KMS-11 (cell line): ENCODE measurements at regions not wholly inside any gene's neighbourhood (a gene's known extent, or its start where the extent isn't known, plus 50 kb on each side); places are given as distances from the start of the nearest gene placed in this dataset.

Experiments
- H2AFZ ChIP-seq: fragments of 200-600 bp; sonication (generic); 2 replicates; pipeline ENCODE4 v1.6.1; 2016; ENCODE audit warnings: antibody characterized with exemption, mixed run types, low read depth
- H3K27ac ChIP-seq: fragments of 200-600 bp; sonication (generic); 2 replicates; pipeline ENCODE4 v1.6.1; 2016; ENCODE audit warnings: mild to moderate bottlenecking, mixed run types
- H3K27me3 ChIP-seq: fragments of 200-600 bp; sonication (generic); 2 replicates; pipeline ENCODE4 v1.6.1; 2017; ENCODE audit warnings: mild to moderate bottlenecking, low read depth, mixed run types, moderate library complexity; ENCODE audit not compliant: insufficient read depth
- H3K36me3 ChIP-seq: fragments of 200-600 bp; sonication (generic); 2 replicates; pipeline ENCODE4 v1.6.1; 2017; ENCODE audit warnings: mild to moderate bottlenecking, mixed run types; ENCODE audit not compliant: insufficient read depth
- H3K4me1 ChIP-seq: fragments of 200-600 bp; sonication (generic); 2 replicates; pipeline ENCODE4 v1.6.1; 2016; ENCODE audit warnings: mild to moderate bottlenecking, low read depth, mixed run types; ENCODE audit not compliant: poor library complexity, severe bottlenecking
- H3K4me2 ChIP-seq: fragments of 200-600 bp; sonication (generic); 2 replicates; pipeline ENCODE4 v1.7.0; 2016; ENCODE audit warnings: mild to moderate bottlenecking, mixed run types
- H3K4me3 ChIP-seq: fragments of 200-600 bp; sonication (generic); IDR thresholded peaks from 2 replicates; pipeline ENCODE4 v1.6.1; 2017; ENCODE audit warnings: low read depth, low read length, mixed read lengths; ENCODE audit not compliant: insufficient read depth
- H3K79me2 ChIP-seq: fragments of 200-600 bp; sonication (generic); 2 replicates; pipeline ENCODE4 v1.6.1; 2016; ENCODE audit warnings: low read depth, mixed run types; ENCODE audit not compliant: insufficient read depth
- H3K9ac ChIP-seq: fragments of 200-600 bp; sonication (generic); 2 replicates; pipeline ENCODE4 v1.6.1; 2016; ENCODE audit warnings: mild to moderate bottlenecking, mixed run types
- H4K20me1 ChIP-seq: fragments of 200-600 bp; sonication (generic); 2 replicates; pipeline ENCODE4 v1.6.1; 2016; ENCODE audit warnings: mild to moderate bottlenecking, mixed run types; ENCODE audit not compliant: insufficient read depth
- CTCF ChIP-seq: fragments of 200-600 bp; sonication (generic); conservative IDR thresholded peaks from 2 replicates; pipeline ENCODE4 v1.6.1; 2017; ENCODE audit warnings: low read depth, mild to moderate bottlenecking, antibody characterized with exemption, low read length, moderate library complexity, mixed read lengths

GRCh38 chr7:94059746-94060145 lies 55.6 kb upstream of the BET1 start:
- TF ChIP-seq CTCF = no peak
- Histone ChIP-seq H3K9ac (no peak overlapping the region), H3K4me1 (no peaks in the 10 kb centered on the region), H3K4me3 (no peak overlapping the region), H3K27me3 (no peaks in the 10 kb centered on the region), H3K4me2 (no peak overlapping the region), H3K36me3 (no peaks in the 10 kb centered on the region), H3K27ac (no peak overlapping the region), H3K79me2 (no peaks in the 10 kb centered on the region), H2AFZ (no peak overlapping the region), H4K20me1 (no peaks in the 10 kb centered on the region)

DNA sequence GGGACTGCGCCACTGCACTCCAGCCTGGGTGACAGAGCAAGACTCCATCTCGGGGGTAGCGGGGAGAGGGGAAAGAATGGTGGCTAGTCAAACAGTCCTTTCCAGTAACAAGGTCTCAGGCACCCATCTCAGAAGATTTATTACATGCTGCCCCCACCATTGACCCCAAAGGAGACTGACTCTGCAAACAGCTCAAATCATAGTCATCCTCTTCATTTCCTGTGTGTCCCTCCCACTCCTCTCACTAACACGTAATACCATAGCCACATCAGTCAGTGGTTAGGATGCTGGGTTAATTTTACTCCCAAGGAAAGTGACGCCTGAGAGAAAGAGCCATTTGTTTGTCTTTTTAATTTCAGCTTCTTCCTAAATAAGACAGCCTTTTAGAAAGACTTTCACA lies 56.6 kb upstream of the BET1 start:
- H3K4me3 ChIP-seq = no peak overlapping the region
- no peak overlapping the region for H2AFZ ChIP-seq
- no peak overlapping the region for H3K27ac ChIP-seq
- H3K4me2 ChIP-seq = no peak overlapping the region
- H3K9ac ChIP-seq = no peak overlapping the region
- H3K36me3 ChIP-seq = no peaks in the 10 kb centered on the region
- no peaks in the 10 kb centered on the region for H3K27me3 ChIP-seq
- TF ChIP-seq CTCF = no peak
- no peaks in the 10 kb centered on the region for H3K79me2 ChIP-seq
- H4K20me1 ChIP-seq = no peaks in the 10 kb centered on the region
- H3K4me1 ChIP-seq = no peaks in the 10 kb centered on the region

DNA sequence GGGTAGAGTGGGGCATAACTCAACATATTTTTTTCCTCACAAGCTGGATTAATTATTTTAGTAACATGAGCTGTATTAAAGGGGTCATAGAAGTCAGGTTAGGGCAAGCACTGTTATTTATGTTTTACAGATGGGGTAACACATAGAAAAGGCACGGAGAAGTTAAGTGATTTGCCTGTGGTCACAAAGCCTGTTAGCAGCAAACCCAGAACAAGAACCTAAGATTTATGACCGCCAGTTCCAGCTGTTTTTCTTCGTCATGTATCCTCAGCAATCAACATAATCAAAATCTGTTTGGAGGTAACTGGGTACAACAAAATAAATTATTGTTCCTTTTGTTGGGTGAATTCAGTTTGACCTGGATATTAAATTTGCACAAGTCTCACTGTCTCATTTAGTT lies 57.2 kb upstream of the BET1 start:
- no peaks in the 10 kb centered on the region for H3K79me2 ChIP-seq
- no peaks in the 10 kb centered on the region for H3K4me1 ChIP-seq
- H2AFZ ChIP-seq = no peak overlapping the region
- no peak overlapping the region for H3K4me2 ChIP-seq
- no peaks in the 10 kb centered on the region for H3K27me3 ChIP-seq
- no peaks in the 10 kb centered on the region for H3K36me3 ChIP-seq
- no peak overlapping the region for H3K9ac ChIP-seq
- H3K4me3 ChIP-seq = no peak overlapping the region
- TF ChIP-seq CTCF = no peak
- no peaks in the 10 kb centered on the region for H4K20me1 ChIP-seq
- H3K27ac ChIP-seq = no peak overlapping the region

- TF ChIP-seq CTCF = no peak
- Histone ChIP-seq H3K4me1 (no peaks in the 10 kb centered on the region), H3K27ac (no peak overlapping the region), H2AFZ (no peak overlapping the region), H3K4me3 (no peak overlapping the region), H3K36me3 (no peaks in the 10 kb centered on the region), H3K9ac (no peak overlapping the region), H3K4me2 (no peak overlapping the region), H3K79me2 (no peaks in the 10 kb centered on the region), H4K20me1 (no peaks in the 10 kb centered on the region), H3K27me3 (no peaks in the 10 kb centered on the region)
These were observed 58.2 kb upstream of the BET1 start for GRCh38 chr7:94062372-94062771.
